ENCODE measurements at regions not wholly inside any gene's neighbourhood (a gene's known extent, or its start where the extent isn't known, plus 50 kb on each side); places are given as distances from the start of the nearest gene placed in this dataset.

- H3K9me1 ChIP-seq (ENCODE audit: control insufficient read depth, insufficient read depth, low read length) = no peaks in the 10 kb centered on the region
- intact Hi-C loops (cut with micrococcal nuclease) (no loop called here), in situ Hi-C loops (cut with MboI) (no loop called here)
- H3K27ac ChIP-seq (ENCODE audit: extremely low read depth, low read depth, low read length) = no peak overlapping the region
- H3K27me3 ChIP-seq (ENCODE audit: control insufficient read depth in 2 of 2, insufficient read depth in 2 of 2, low read length in 2 of 2) = no peaks in the 10 kb centered on the region
- H3K4me1 ChIP-seq (replicated peaks in 1 of 2; ENCODE audit: control insufficient read depth in 2 of 2, insufficient read depth in 2 of 2, low read length in 2 of 2) = no peaks in the 10 kb centered on the region
- ChIA-PET CTCF (ENCODE audit: low intra/inter-chr PET ratio) (no interaction called here), POLR2A (interaction anchor here (0.6 kb wide), 1 partner anchor 402 kb away, joined by 3 read pairs; no protein-coding TSS in a partner anchor)
- WGBS (ENCODE audit: insufficient coverage, low coverage, missing lambda C conversion rate) = 4% methylated on average over 3 of the region's 3 CpGs
- no peak overlapping the region for H2AFZ ChIP-seq (ENCODE audit: low read depth, low read length)
- H4K20me1 ChIP-seq (replicated peaks; ENCODE audit: control insufficient read depth, insufficient read depth, low read length) = no peaks in the 10 kb centered on the region
- H3K4me3 ChIP-seq = no peak overlapping the region
- no peaks in the 10 kb centered on the region for H3K36me3 ChIP-seq (ENCODE audit: control insufficient read depth, insufficient read depth, low read length)
- no peaks in the 10 kb centered on the region for H3K79me2 ChIP-seq (ENCODE audit: control insufficient read depth, insufficient read depth, low read length)
- ATAC-seq = no peak
- no peaks in the 10 kb centered on the region for H3K9me3 ChIP-seq (replicated peaks; ENCODE audit: control insufficient read depth, insufficient read depth, low read depth, low read length)
- FAIRE-seq = no peak
- no peak for DNase-seq (ENCODE audit: extremely low read depth in 1 of 4, low spot score in 3 of 4)
- no TSS peak for BruUV-seq (replicated peaks)
- H3K9ac ChIP-seq (ENCODE audit: insufficient read depth in 1 of 2, low read depth in 2 of 2, low read length in 2 of 2) = no peak overlapping the region
- H3K4me2 ChIP-seq (ENCODE audit: insufficient read depth, low read length) = no peak overlapping the region
- TF ChIP-seq ZNF143 (CRISPR knock-in tag; IDR thresholded peaks at IDR 0.05) (no peak), MAFF (IDR thresholded peaks at IDR 0.05; ENCODE audit: low read length) (no peak), CBX2 (IDR thresholded peaks at IDR 0.05; ENCODE audit: insufficient read depth, low read length, poor library complexity, severe bottlenecking) (no peak), FUS (optimal IDR thresholded peaks at IDR 0.05; ENCODE audit: low read depth, low read length) (no peak), HDAC1 (IDR thresholded peaks at IDR 0.05) (no peak), MTA1 (IDR thresholded peaks at IDR 0.05; ENCODE audit: borderline replicate concordance) (no peak), NFE2 (IDR thresholded peaks at IDR 0.05; ENCODE audit: low read depth) (no peak)
- TF ChIP-seq, protein P1, sequence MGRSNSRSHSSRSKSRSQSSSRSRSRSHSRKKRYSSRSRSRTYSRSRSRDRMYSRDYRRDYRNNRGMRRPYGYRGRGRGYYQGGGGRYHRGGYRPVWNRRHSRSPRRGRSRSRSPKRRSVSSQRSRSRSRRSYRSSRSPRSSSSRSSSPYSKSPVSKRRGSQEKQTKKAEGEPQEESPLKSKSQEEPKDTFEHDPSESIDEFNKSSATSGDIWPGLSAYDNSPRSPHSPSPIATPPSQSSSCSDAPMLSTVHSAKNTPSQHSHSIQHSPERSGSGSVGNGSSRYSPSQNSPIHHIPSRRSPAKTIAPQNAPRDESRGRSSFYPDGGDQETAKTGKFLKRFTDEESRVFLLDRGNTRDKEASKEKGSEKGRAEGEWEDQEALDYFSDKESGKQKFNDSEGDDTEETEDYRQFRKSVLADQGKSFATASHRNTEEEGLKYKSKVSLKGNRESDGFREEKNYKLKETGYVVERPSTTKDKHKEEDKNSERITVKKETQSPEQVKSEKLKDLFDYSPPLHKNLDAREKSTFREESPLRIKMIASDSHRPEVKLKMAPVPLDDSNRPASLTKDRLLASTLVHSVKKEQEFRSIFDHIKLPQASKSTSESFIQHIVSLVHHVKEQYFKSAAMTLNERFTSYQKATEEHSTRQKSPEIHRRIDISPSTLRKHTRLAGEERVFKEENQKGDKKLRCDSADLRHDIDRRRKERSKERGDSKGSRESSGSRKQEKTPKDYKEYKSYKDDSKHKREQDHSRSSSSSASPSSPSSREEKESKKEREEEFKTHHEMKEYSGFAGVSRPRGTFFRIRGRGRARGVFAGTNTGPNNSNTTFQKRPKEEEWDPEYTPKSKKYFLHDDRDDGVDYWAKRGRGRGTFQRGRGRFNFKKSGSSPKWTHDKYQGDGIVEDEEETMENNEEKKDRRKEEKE (IDR thresholded peaks at IDR 0.05; ENCODE audit: borderline replicate concordance in 1 of 2, control insufficient read depth in 1 of 2, low read depth in 2 of 2, low read length in 1 of 2) = no peak
Measured at GRCh38 chr1:96487394-96487793, 234.2 kb upstream of the PTBP2 start.
